ENCODE measurements at regions not wholly inside any gene's neighbourhood (a gene's known extent, or its start where the extent isn't known, plus 50 kb on each side); places are given as distances from the start of the nearest gene placed in this dataset.
A peak's percentile ranks its signal among the peaks of the same experiment; 100 is the strongest.
"Not testable (repeated sequence)": the region's sequence is repeated elsewhere in the genome, so short reads cannot be mapped to it uniquely, and the experiment has no call there.

GRCh38 chr16:47977802-47978201 is 178.0 kb downstream of the ABCC12 start:
- no peak overlapping the region for H3K27ac Mint-ChIP-seq (ENCODE audit: unreplicated experiment)
- no peaks in the 10 kb centered on the region for H3K36me3 Mint-ChIP-seq (ENCODE audit: low read depth)
- no peak for DNase-seq (ENCODE audit: low read depth, low spot score)

GRCh38 chr16:47976636-47977210 is 179.1 kb downstream of the ABCC12 start:
- Mint-ChIP-seq H3K4me1 (peaks cover 46% of the 10 kb centered on the region), H3K4me3 (no peak overlapping the region), H3K27me3 (ENCODE audit: low read depth) (no peaks in the 10 kb centered on the region), H3K9me3 (no peaks in the 10 kb centered on the region), H3K27ac (ENCODE audit: unreplicated experiment) (peak overlapping the region; percentile 1), H3K36me3 (ENCODE audit: low read depth) (no peaks in the 10 kb centered on the region)
- no peak for DNase-seq (ENCODE audit: low read depth, low spot score)
- no peak for TF ChIP-seq CTCF (conservative IDR thresholded peaks at IDR 0.05)

More at GRCh38 chr16:47977802-47978201, 178.0 kb downstream of the ABCC12 start:
- Mint-ChIP-seq H3K27me3 (ENCODE audit: low read depth) (no peaks in the 10 kb centered on the region), H3K9me3 (no peaks in the 10 kb centered on the region), H3K4me3 (no peak overlapping the region), H3K4me1 (peaks cover 46% of the 10 kb centered on the region)
- no peak for TF ChIP-seq CTCF (conservative IDR thresholded peaks at IDR 0.05)

- not testable (repeated sequence) for DNase-seq (ENCODE audit: low read depth, low spot score); H3K36me3 Mint-ChIP-seq (ENCODE audit: low read depth); H3K9me3 Mint-ChIP-seq; H3K27ac Mint-ChIP-seq (ENCODE audit: unreplicated experiment); H3K27me3 Mint-ChIP-seq (ENCODE audit: low read depth); H3K4me3 Mint-ChIP-seq
- peaks cover 38% of the 10 kb centered on the region for H3K4me1 Mint-ChIP-seq
These were observed 180.8 kb downstream of the ABCC12 start for GRCh38 chr16:47974971-47975370.

GRCh38 chr16:47973552-47973951 is 182.2 kb downstream of the ABCC12 start:
- DNase-seq (ENCODE audit: low read depth, low spot score): no peak
- no peak for TF ChIP-seq CTCF (conservative IDR thresholded peaks at IDR 0.05)
- Mint-ChIP-seq H3K36me3 (ENCODE audit: low read depth) (no peaks in the 10 kb centered on the region), H3K4me3 (no peak overlapping the region), H3K27ac (ENCODE audit: unreplicated experiment) (no peak overlapping the region), H3K27me3 (ENCODE audit: low read depth) (no peaks in the 10 kb centered on the region), H3K4me1 (peaks cover 24% of the 10 kb centered on the region), H3K9me3 (no peaks in the 10 kb centered on the region)

- Mint-ChIP-seq H3K27ac (ENCODE audit: unreplicated experiment) (no peak overlapping the region), H3K36me3 (ENCODE audit: low read depth) (no peaks in the 10 kb centered on the region), H3K4me3 (no peak overlapping the region)
These were observed 183.4 kb downstream of the ABCC12 start for GRCh38 chr16:47972246-47972985.

More at GRCh38 chr16:47972246-47972985, 183.4 kb downstream of the ABCC12 start:
- no peaks in the 10 kb centered on the region for H3K27me3 Mint-ChIP-seq (ENCODE audit: low read depth)
- no peaks in the 10 kb centered on the region for H3K9me3 Mint-ChIP-seq
- no peak for DNase-seq (ENCODE audit: low read depth, low spot score)
- no peak for TF ChIP-seq CTCF (conservative IDR thresholded peaks at IDR 0.05)
- peaks cover 12% of the 10 kb centered on the region for H3K4me1 Mint-ChIP-seq

Measured in neural crest cell (in vitro differentiated cells).